HepG2 (cell line): ENCODE measurements at regions not wholly inside any gene's neighbourhood (a gene's known extent, or its start where the extent isn't known, plus 50 kb on each side); places are given as distances from the start of the nearest gene placed in this dataset.

Source experiments
- BRCA1 ChIP-seq: sonication (generic); formaldehyde crosslinking; IDR thresholded peaks from 2 replicates; pipeline ENCODE4 v1.4.0; 2020; ENCODE audit warnings: missing genetic modification reagents
- JUN ChIP-seq: sonication (generic); formaldehyde crosslinking; IDR thresholded peaks from 2 replicates; pipeline ENCODE4 v1.4.0; 2020; ENCODE audit warnings: mild to moderate bottlenecking, missing genetic modification reagents
- KAT7 ChIP-seq: IDR thresholded peaks from 2 replicates; pipeline ENCODE4 v1.6.1; 2018; ENCODE audit warnings: borderline replicate concordance, missing compliant biosample characterization
- SIN3B ChIP-seq: fragments of 150-350 bp; IDR thresholded peaks from 2 replicates; pipeline ENCODE4 v1.6.1; 2014; ENCODE audit warnings: low read length
- SMAD3 ChIP-seq: sonication (generic); formaldehyde crosslinking; IDR thresholded peaks from 2 replicates; pipeline ENCODE4 v1.4.0; 2020; ENCODE audit warnings: missing genetic modification reagents
- ZBTB1 ChIP-seq: sonication (generic); formaldehyde crosslinking; IDR thresholded peaks from 2 replicates; pipeline ENCODE4 v1.4.0; 2020; ENCODE audit warnings: missing genetic modification reagents, borderline replicate concordance
- TF ChIP-seq, protein P1 (sequence below): sonication (generic); formaldehyde crosslinking; conservative IDR thresholded peaks from 2 replicates; pipeline ENCODE4 v1.8.0; 2022; ENCODE audit warnings: missing genetic modification reagents
- TF ChIP-seq, protein P2 (sequence below): sonication (generic); formaldehyde crosslinking; IDR thresholded peaks from 2 replicates; pipeline ENCODE4 v1.5.0; 2020; ENCODE audit warnings: mild to moderate bottlenecking, missing genetic modification reagents, moderate library complexity

GRCh38 chr7:37505750-37506353 lies 57.2 kb upstream of the ELMO1 start:
- TF ChIP-seq, protein P1, sequence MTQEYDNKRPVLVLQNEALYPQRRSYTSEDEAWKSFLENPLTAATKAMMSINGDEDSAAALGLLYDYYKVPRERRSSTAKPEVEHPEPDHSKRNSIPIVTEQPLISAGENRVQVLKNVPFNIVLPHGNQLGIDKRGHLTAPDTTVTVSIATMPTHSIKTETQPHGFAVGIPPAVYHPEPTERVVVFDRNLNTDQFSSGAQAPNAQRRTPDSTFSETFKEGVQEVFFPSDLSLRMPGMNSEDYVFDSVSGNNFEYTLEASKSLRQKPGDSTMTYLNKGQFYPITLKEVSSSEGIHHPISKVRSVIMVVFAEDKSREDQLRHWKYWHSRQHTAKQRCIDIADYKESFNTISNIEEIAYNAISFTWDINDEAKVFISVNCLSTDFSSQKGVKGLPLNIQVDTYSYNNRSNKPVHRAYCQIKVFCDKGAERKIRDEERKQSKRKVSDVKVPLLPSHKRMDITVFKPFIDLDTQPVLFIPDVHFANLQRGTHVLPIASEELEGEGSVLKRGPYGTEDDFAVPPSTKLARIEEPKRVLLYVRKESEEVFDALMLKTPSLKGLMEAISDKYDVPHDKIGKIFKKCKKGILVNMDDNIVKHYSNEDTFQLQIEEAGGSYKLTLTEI (CRISPR knock-in tag): no peak
- TF ChIP-seq, protein P2, sequence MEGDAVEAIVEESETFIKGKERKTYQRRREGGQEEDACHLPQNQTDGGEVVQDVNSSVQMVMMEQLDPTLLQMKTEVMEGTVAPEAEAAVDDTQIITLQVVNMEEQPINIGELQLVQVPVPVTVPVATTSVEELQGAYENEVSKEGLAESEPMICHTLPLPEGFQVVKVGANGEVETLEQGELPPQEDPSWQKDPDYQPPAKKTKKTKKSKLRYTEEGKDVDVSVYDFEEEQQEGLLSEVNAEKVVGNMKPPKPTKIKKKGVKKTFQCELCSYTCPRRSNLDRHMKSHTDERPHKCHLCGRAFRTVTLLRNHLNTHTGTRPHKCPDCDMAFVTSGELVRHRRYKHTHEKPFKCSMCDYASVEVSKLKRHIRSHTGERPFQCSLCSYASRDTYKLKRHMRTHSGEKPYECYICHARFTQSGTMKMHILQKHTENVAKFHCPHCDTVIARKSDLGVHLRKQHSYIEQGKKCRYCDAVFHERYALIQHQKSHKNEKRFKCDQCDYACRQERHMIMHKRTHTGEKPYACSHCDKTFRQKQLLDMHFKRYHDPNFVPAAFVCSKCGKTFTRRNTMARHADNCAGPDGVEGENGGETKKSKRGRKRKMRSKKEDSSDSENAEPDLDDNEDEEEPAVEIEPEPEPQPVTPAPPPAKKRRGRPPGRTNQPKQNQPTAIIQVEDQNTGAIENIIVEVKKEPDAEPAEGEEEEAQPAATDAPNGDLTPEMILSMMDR (CRISPR knock-in tag): no peak
- TF ChIP-seq ZBTB1 (CRISPR knock-in tag): no peak
- no peak for TF ChIP-seq JUN (CRISPR knock-in tag)
- no peak for TF ChIP-seq BRCA1 (CRISPR knock-in tag)
- no peak for TF ChIP-seq SIN3B
- no peak for TF ChIP-seq SMAD3 (CRISPR knock-in tag)
- TF ChIP-seq KAT7 (CRISPR knock-in tag): no peak
